Stimulated activated naive CD8-positive, alpha-beta T cell treated with anti-CD3 and anti-CD28 coated beads, Interleukin-15, amount 100 ng/mL, for 72 hours (primary cell): ENCODE measurements at regions not wholly inside any gene's neighbourhood (a gene's known extent, or its start where the extent isn't known, plus 50 kb on each side); places are given as distances from the start of the nearest gene placed in this dataset.

Experiments used
- ATAC-seq: fragments of 150-1000 bp; cut with Tn5 transposase; 2 replicates; pipeline ENCODE4 v1.10.0; 2021; ENCODE audit warnings: mild to moderate bottlenecking, moderate library complexity
- DNase-seq, 2 donors: peaks; one replicate each; pipeline ENCODE4 v3.0.0; 2021 to 2022
- H3K27ac Mint-ChIP-seq, 2 donors: one replicate each; pipeline ENCODE4 v1.8.0; 2022; ENCODE audit warnings: mild to moderate bottlenecking in 2 of 2, mixed read lengths in 2 of 2, moderate library complexity in 2 of 2
- H3K27me3 Mint-ChIP-seq: one replicate; pipeline ENCODE4 v1.8.0; 2022; ENCODE audit warnings: mixed read lengths
- H3K4me1 Mint-ChIP-seq: one replicate; pipeline ENCODE4 v1.8.0; 2022; ENCODE audit warnings: mild to moderate bottlenecking, mixed read lengths
- H3K4me3 Mint-ChIP-seq, 2 donors: one replicate each; pipeline ENCODE4 v1.8.0; 2022; ENCODE audit warnings: mild to moderate bottlenecking in 2 of 2, mixed read lengths in 2 of 2, moderate library complexity in 1 of 2
- H3K9me3 Mint-ChIP-seq, 2 donors: one replicate each; pipeline ENCODE4 v1.8.0; 2022; ENCODE audit warnings: mixed read lengths in 2 of 2

DNA sequence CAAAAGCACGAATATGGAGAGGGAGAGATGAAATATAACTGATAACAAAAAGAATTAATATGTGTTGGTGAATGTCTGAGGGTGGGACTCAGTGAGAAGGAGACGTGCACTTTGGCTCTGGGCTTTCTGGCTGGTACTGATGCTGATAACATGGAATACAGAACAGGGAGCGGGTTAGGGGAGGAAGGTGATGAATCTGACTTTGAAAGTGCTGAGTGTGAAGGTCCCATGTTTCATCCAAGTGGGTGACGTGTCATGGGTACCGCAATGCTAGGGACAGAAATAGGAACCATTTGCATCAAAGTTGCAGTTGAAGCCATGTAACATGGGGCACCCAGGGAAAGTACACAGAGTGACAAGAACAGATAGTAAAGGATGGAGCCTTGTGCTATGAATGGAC lies 236.6 kb upstream of the MYO3A start:
- H3K9me3 Mint-ChIP-seq, result no peaks in the 10 kb centered on the region
- DNase-seq (no peak), ATAC-seq (no peak)
- H3K4me3 Mint-ChIP-seq, result no peak overlapping the region
- H3K4me1 Mint-ChIP-seq, result no peaks in the 10 kb centered on the region
- H3K27me3 Mint-ChIP-seq, result no peaks in the 10 kb centered on the region
- peak overlapping the region in 1 of 2 donors; percentile 30 for H3K27ac Mint-ChIP-seq

GRCh38 chr10:25698638-25699037 lies 235.4 kb upstream of the MYO3A start:
- DNase-seq (no peak), ATAC-seq (no peak)
- H3K4me3 Mint-ChIP-seq, result no peak overlapping the region
- H3K9me3 Mint-ChIP-seq, result no peaks in the 10 kb centered on the region
- no peak overlapping the region for H3K27ac Mint-ChIP-seq
- no peaks in the 10 kb centered on the region for H3K27me3 Mint-ChIP-seq
- no peaks in the 10 kb centered on the region for H3K4me1 Mint-ChIP-seq

GRCh38 chr10:25699631-25700030 lies 234.4 kb upstream of the MYO3A start:
- H3K4me3 Mint-ChIP-seq, result no peak overlapping the region
- no peaks in the 10 kb centered on the region for H3K27me3 Mint-ChIP-seq
- H3K27ac Mint-ChIP-seq, result no peak overlapping the region
- DNase-seq (no peak), ATAC-seq (no peak)
- H3K4me1 Mint-ChIP-seq, result no peaks in the 10 kb centered on the region
- H3K9me3 Mint-ChIP-seq, result no peaks in the 10 kb centered on the region

DNA sequence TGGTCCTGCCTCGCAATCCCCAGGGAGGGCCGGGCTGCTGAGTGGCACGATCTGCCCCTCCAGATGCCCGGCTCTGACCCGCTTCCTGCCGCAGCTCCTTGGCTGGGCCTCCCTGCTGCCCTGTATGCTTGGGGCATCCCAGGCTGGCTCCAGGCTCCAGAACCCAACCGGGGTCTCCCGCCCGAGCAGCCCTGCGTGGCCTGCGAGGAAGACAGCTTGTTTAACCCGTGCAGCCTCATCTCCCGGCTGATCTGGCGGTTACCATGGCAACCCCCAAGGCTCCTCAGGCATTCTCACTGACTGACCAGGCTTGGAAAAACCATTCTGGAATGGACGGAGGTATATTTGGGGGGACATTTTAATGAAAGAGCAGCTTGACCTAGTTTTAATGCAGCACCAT lies 232.4 kb upstream of the MYO3A start:
- Mint-ChIP-seq H3K27me3 (no peaks in the 10 kb centered on the region), H3K4me3 (no peak overlapping the region), H3K4me1 (no peaks in the 10 kb centered on the region), H3K9me3 (no peaks in the 10 kb centered on the region), H3K27ac (no peak overlapping the region)
- DNase-seq (no peak), ATAC-seq (no peak)

DNA sequence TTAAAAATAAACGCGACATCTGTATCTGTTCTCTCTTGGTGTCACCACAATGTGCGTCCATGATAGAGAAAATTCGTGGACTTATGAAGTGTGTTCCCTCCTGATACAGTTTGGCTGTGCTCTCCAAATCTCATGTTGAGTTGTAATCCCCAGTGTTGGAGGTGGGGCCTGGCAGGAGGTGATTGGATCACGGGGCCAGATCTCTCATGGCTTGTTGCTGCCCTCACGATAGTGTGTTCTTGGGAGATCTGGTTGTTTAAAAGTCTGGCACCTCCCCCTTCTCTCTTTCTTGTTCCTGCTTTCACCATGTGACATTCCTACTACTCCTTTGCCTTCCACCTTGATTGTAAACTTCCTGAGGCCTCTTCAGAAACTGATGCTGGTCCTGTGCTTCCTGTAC lies 229.4 kb upstream of the MYO3A start:
- no peak for DNase-seq
- Mint-ChIP-seq H3K27ac (no peak overlapping the region), H3K9me3 (no peaks in the 10 kb centered on the region), H3K4me1 (no peaks in the 10 kb centered on the region), H3K27me3 (peaks cover 11% of the 10 kb centered on the region), H3K4me3 (no peak overlapping the region)
- no peak for ATAC-seq

DNA sequence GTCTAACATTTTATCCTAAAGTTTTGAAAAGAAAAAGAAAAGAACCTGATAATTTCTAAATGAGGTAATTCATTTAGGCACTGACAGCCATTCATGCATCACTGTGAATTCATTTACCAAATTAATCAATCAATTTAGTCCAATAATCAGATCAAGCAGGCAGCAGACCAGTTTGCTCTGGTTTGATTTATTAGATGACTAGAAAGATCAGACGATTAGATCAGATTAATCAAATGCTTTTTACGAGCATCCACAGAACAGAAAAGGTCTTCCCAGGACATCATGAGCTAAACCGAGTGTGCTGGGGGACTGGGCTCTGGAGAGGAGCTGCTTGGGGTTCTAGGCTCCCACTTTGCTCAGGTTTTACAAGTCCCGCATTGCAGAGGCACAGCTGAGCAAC lies 226.5 kb upstream of the MYO3A start:
- ATAC-seq (no peak), DNase-seq (no peak)
- peaks cover 17% of the 10 kb centered on the region for H3K27me3 Mint-ChIP-seq
- no peak overlapping the region for H3K27ac Mint-ChIP-seq
- no peaks in the 10 kb centered on the region for H3K9me3 Mint-ChIP-seq
- no peak overlapping the region for H3K4me3 Mint-ChIP-seq
- H3K4me1 Mint-ChIP-seq, result no peaks in the 10 kb centered on the region

DNA sequence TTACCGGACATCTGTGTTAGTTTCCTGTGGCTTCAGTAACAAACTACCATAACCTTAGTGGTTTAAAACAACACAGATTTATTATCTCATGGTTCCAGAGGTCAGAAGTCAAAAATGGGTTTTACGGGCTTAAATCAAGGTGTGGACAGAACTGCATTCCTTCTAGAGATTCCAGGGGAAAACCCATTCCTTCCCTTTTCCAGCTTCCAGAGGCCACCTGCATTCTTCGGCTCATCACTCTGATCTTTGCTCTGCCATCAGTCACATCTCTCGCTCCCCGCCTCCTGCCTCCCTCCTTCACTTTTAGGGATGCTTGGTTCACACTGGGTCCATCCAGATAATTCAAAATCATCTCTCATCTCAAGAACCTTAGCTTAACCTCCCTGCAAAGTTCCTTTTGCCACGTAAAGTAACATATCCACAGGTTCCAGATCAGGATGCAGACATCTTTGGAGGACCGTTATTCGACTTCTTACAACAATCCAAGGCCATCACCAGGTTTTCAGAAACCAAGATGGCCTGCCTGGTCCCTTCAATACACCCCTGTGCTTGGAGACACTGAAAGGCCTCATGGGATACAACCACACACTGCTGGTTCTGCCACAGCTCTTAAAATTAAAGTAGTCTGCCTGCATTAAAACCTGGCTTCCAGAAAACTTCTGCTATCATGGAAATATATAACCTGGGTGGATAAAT lies 225.9 kb upstream of the MYO3A start:
- no peaks in the 10 kb centered on the region for H3K9me3 Mint-ChIP-seq

GRCh38 chr10:25713894-25714240 lies 220.2 kb upstream of the MYO3A start:
- no peaks in the 10 kb centered on the region for H3K4me1 Mint-ChIP-seq
- no peak overlapping the region for H3K4me3 Mint-ChIP-seq
- H3K27me3 Mint-ChIP-seq, result peaks cover 25% of the 10 kb centered on the region
- DNase-seq, result no peak
- H3K27ac Mint-ChIP-seq, result no peak overlapping the region
- H3K9me3 Mint-ChIP-seq, result no peaks in the 10 kb centered on the region
- ATAC-seq, result no peak

More for the DNA sequence above, 225.9 kb upstream of the MYO3A start:
- Mint-ChIP-seq H3K27me3 (peaks cover 17% of the 10 kb centered on the region), H3K27ac (no peak overlapping the region), H3K4me1 (no peaks in the 10 kb centered on the region), H3K4me3 (no peak overlapping the region)
- ATAC-seq (no peak), DNase-seq (no peak)

DNA sequence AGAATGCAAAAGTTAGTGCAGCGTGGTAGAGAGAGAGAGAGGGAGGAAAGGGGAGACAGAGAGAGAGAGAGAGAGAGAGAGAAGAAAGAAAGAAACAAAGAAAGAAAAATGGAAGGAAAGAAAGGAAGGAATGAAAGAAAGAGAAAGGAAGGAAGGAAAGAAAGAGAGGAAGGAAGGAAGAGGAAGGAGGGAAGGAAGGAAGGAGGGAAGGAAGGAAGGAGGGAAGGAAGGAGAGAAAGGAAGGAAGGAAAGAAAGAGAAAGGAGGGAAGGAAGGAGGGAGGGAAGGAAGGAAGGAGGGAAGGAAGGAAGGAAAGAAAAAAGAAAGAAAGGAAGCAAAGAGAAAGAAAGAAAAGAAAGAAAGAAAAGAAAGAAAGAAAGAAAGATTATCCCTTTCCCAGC lies 209.8 kb upstream of the MYO3A start:
- Mint-ChIP-seq H3K9me3 (no peaks in the 10 kb centered on the region), H3K27me3 (peaks cover 15% of the 10 kb centered on the region), H3K4me3 (no peak overlapping the region), H3K4me1 (no peaks in the 10 kb centered on the region), H3K27ac (no peak overlapping the region)
- DNase-seq (no peak), ATAC-seq (no peak)

DNA sequence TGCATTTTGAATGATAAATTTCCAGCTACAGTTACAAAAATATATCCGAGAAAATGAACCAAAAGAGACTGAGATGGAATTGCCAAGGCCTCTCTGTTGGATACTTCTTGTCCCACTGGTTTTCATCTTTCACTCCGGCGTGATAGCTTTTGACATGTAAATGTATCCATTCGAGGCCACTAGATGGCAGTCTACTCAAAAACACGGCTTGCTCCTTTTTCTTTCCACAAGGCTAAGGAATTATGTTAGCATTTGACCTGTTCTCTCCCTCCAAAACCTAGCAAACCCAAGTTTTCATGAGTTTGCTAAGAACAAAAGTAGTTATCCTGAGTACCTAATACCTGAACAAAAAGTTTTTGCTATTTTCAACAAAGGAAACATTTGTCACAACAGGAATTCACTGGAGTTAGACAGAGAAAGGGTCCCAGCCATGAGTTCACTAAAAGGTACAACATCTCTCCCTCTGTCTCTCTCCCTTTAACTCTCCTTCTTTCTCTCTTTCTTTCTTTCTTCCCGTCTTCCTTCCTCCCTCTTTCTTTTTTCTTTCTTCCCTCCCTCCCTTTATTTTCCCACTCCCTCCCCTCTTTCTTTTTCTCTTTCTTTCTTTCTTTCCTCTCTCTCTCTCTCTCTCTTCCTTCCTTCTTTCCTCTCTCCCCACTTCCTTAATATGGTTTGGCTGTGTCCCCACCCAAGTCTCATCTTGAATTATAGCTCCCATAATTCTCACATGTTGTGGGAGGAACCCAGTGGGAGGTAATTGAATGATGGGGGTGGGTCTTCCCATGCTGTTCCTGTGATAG lies 207.9 kb upstream of the MYO3A start:
- ATAC-seq, result no peak
- Mint-ChIP-seq H3K9me3 (no peaks in the 10 kb centered on the region), H3K27me3 (peaks cover 19% of the 10 kb centered on the region), H3K4me3 (no peak overlapping the region), H3K4me1 (no peaks in the 10 kb centered on the region), H3K27ac (no peak overlapping the region)
- DNase-seq, result peak; percentile 11 to 16

DNA sequence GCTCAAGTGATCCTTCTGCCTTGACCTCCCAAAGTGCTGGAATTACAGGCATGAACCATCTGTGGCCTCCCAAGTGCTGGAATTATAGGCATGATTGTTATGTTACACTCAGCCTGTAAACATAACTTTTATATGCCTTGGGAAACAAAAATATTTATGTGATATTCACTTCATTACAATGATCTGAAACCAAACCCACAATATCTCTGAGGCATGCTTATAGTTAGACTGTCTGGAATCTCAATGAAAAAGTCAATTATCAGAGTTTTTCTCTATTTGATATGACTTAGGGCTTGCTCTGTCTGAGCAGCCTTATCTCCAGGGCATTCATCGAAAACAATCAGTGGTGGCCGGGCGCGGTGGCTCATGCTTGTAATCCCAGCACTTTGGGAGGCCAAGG lies 195.3 kb upstream of the MYO3A start:
- Mint-ChIP-seq H3K4me3 (no peak overlapping the region), H3K4me1 (no peaks in the 10 kb centered on the region), H3K27ac (no peak overlapping the region), H3K9me3 (peaks cover 0 to 8% of the 10 kb centered on the region in 2 donors), H3K27me3 (no peaks in the 10 kb centered on the region)
- no peak for DNase-seq
- no peak for ATAC-seq

DNA sequence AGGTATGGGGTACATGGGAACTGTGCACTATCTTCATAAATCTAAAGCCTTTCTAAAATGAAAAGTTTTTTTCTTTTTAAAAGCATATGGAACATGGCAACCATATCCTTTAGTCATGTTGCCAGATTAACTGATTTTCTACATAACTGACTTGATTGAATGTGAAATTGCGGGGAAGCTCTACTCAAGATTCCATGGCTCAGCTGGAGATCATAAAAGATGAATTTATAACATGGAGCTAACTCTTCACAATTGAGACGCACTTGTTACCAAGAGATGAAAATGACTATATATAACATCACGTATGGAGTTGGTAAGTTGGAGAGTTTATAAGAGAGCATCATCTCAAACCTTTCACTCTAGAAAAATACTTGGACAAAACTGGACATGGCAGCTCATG lies 190.2 kb upstream of the MYO3A start:
- Mint-ChIP-seq H3K4me3 (no peak overlapping the region), H3K27me3 (no peaks in the 10 kb centered on the region), H3K4me1 (no peaks in the 10 kb centered on the region), H3K9me3 (no peaks in the 10 kb centered on the region), H3K27ac (no peak overlapping the region)
- ATAC-seq, result no peak
- DNase-seq, result no peak

DNA sequence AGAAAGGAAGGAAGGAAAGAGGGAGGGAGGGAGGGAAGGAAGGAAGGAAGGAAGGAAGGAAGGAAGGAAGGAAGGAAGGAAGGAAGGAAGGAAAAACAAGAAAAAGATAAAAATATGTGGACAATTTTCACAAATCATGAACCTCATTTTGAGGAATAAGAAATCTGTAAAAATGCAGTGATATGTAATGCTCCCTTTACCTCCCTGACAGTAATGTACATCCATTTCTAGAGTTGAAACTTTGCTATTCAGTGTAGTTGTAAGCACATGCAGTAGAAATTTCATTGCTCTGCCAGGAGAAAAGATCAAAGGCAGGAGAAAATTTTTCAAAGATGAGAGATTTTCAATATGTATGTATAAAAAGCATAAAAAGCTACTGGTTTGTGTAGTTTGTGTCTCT lies 189.5 kb upstream of the MYO3A start:
- no peak for ATAC-seq
- no peak overlapping the region for H3K4me3 Mint-ChIP-seq
- no peak overlapping the region for H3K27ac Mint-ChIP-seq
- H3K4me1 Mint-ChIP-seq, result no peaks in the 10 kb centered on the region
- H3K9me3 Mint-ChIP-seq, result no peaks in the 10 kb centered on the region
- H3K27me3 Mint-ChIP-seq, result no peaks in the 10 kb centered on the region
- no peak for DNase-seq

GRCh38 chr10:25745976-25746375 lies 188.1 kb upstream of the MYO3A start:
- H3K9me3 Mint-ChIP-seq, result no peaks in the 10 kb centered on the region
- no peaks in the 10 kb centered on the region for H3K4me1 Mint-ChIP-seq
- no peak overlapping the region for H3K27ac Mint-ChIP-seq
- H3K4me3 Mint-ChIP-seq, result no peak overlapping the region
- DNase-seq, result no peak
- H3K27me3 Mint-ChIP-seq, result no peaks in the 10 kb centered on the region
- ATAC-seq, result no peak

DNA sequence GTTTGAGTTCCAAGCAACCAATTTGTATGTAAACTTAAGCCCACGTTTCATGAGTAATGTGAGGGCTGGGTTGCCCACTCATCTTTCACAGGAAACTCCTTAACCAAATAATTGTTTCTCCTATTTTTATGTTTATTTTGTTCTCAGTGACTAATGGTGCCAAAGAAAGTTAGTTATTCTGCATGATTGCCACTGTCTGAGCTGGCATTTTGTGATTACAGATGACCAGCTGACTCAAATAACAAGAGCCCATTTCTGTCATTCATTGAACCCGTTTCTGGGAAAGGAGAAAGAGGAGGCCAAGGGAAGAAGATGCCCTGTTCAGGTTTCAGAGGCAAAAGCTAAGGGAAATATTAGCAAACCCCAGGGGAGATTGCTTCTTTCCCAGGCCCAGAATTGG lies 186.9 kb upstream of the MYO3A start:
- ATAC-seq (no peak), DNase-seq (no peak)
- no peak overlapping the region for H3K4me3 Mint-ChIP-seq
- H3K9me3 Mint-ChIP-seq, result no peaks in the 10 kb centered on the region
- no peaks in the 10 kb centered on the region for H3K4me1 Mint-ChIP-seq
- H3K27me3 Mint-ChIP-seq, result no peaks in the 10 kb centered on the region
- no peak overlapping the region for H3K27ac Mint-ChIP-seq

DNA sequence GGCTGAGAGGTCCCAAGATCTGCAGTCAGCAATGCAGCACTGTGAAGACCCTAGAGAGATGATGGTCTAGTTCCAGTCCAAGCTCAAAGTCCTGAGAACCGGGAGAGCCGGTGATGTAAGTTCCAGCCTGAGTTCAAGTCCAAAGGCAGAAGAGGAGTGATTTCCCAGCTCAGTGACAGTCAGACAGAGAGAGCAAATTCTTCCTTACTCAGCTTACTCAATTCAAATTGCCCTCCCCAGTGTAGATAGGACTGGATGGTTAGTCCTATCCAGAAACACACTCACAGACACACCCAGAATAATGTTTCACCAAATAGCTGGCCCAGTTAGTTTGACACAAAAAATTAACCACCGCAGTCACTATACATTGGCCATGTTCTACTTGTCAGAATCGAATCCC lies 185.5 kb upstream of the MYO3A start:
- H3K4me3 Mint-ChIP-seq, result no peak overlapping the region

DNA sequence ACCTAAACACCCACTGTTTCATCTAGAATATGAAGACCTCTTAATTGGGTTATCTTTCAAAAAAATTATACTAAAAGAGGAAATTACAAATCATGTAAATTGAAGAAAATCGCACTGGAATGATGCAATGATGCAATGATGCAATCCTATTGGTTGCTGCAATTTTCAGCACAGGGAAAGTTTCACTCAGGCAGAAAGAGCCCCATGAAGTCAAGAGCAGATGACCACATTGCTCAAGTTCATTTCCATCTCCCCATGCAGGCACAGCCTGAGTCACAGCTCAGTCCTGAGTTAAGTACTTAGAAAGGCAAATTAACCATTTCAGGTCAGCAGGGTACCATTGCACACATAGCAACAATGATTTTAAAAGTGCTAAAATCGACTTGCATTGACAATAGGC lies 180.3 kb upstream of the MYO3A start:
- Mint-ChIP-seq H3K4me3 (no peak overlapping the region), H3K9me3 (no peaks in the 10 kb centered on the region), H3K27me3 (no peaks in the 10 kb centered on the region), H3K4me1 (no peaks in the 10 kb centered on the region), H3K27ac (no peak overlapping the region)
- DNase-seq (no peak), ATAC-seq (no peak)

More for the DNA sequence above, 185.5 kb upstream of the MYO3A start:
- no peaks in the 10 kb centered on the region for H3K4me1 Mint-ChIP-seq
- ATAC-seq (no peak), DNase-seq (no peak)
- H3K27me3 Mint-ChIP-seq, result no peaks in the 10 kb centered on the region
- H3K9me3 Mint-ChIP-seq, result no peaks in the 10 kb centered on the region
- H3K27ac Mint-ChIP-seq, result no peak overlapping the region
